Sigmoid colon (tissue), 4 donors: ENCODE measurements at regions not wholly inside any gene's neighbourhood (a gene's known extent, or its start where the extent isn't known, plus 50 kb on each side); places are given as distances from the start of the nearest gene placed in this dataset.

Experiments
- CTCF ChIP-seq, 4 experiments: fragments of 450-650 bp in 3 of 4; fragments of 200-600 bp in 1 of 4; IDR thresholded peaks; one replicate each; pipeline ENCODE4 v1.5.1; 2016 to 2019; ENCODE audit warnings: antibody characterized with exemption in 4 of 4, mild to moderate bottlenecking in 3 of 4, moderate library complexity in 2 of 4
- EP300 ChIP-seq, 4 donors: sonication (generic); formaldehyde crosslinking; IDR thresholded peaks; one replicate each; pipeline ENCODE4 v1.6.1; 2017; ENCODE audit warnings: antibody characterized with exemption in 4 of 4

- TF ChIP-seq CTCF (IDR thresholded peaks at IDR 0.05) (no peak), EP300 (IDR thresholded peaks at IDR 0.05) (no peak)
Measured at GRCh38 chr1:9181990-9182783, 52.4 kb upstream of the H6PD start.
